ENCODE measurements at regions not wholly inside any gene's neighbourhood (a gene's known extent, or its start where the extent isn't known, plus 50 kb on each side); places are given as distances from the start of the nearest gene placed in this dataset.

DNA sequence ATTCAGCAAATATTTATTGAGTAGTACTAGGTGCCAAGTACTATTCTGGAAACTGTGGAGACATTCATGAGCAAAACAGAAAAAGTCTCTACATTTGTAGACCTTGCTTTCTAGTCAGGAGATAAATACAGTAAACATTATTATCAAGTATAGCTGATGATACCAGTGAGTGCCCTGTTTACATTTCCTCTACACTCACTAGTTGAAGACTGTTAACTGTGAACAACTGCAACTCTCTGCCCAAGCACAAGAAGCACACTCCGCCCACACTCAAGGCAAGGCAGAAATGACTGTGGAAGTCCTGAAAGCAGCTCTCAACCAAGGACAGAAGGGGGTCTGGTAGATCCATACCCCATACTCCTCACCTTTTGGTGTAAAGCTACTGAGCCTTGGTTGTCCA, 837.0 kb downstream of the DIAPH3 start:
- FAIRE-seq (no peak), DNase-seq (ENCODE audit: low read depth, low spot score) (no peak), ATAC-seq (no peak)
- CTCF ChIA-PET: no interaction called here
- POLR2A ChIA-PET: no interaction called here
- Histone ChIP-seq H3K36me3 (ENCODE audit: control insufficient read depth in 2 of 2, insufficient read depth in 2 of 2, low read length in 1 of 2) (no peaks in the 10 kb centered on the region), H3K9ac (ENCODE audit: control insufficient read depth, insufficient read depth, low read length) (no peak overlapping the region), H3K9me3 (replicated peaks; ENCODE audit: control insufficient read depth, insufficient read depth, low read length) (no peaks in the 10 kb centered on the region), H2AFZ (ENCODE audit: control insufficient read depth, low read depth, low read length) (no peak overlapping the region), H4K20me1 (ENCODE audit: control insufficient read depth, insufficient read depth) (no peaks in the 10 kb centered on the region), H3K4me3 (no peak overlapping the region), H3K27me3 (replicated peaks in 1 of 2; ENCODE audit: control insufficient read depth in 2 of 2, insufficient read depth in 2 of 2, low read length in 1 of 2) (no peaks in the 10 kb centered on the region), H3K79me2 (ENCODE audit: control insufficient read depth, insufficient read depth, low read length) (no peaks in the 10 kb centered on the region), H3K4me1 (ENCODE audit: control insufficient read depth, insufficient read depth, low read length) (no peaks in the 10 kb centered on the region), H3K4me2 (ENCODE audit: control insufficient read depth, insufficient read depth) (no peak overlapping the region), H3K27ac (ENCODE audit: control insufficient read depth, insufficient read depth) (no peak overlapping the region)
- BruUV-seq (replicated peaks): no TSS peak
- intact Hi-C loops (cut with micrococcal nuclease; ENCODE audit: unreplicated experiment): no loop called here
- RAD21 ChIA-PET (ENCODE audit: unreplicated experiment): no interaction called here
- SMC1A ChIA-PET (ENCODE audit: uncharacterized antibody, unreplicated experiment): interaction anchor here (1.4 kb wide), 1 partner anchor 9 kb away, joined by 5 read pairs; no protein-coding TSS in a partner anchor
- 7% methylated on average over 1 of the region's 1 CpG for WGBS (ENCODE audit: insufficient coverage, insufficient replicate concordance, low lambda C conversion rate, missing lambda C conversion rate)
- in situ Hi-C loops (cut with MboI): no loop called here
- TF ChIP-seq, protein P1, sequence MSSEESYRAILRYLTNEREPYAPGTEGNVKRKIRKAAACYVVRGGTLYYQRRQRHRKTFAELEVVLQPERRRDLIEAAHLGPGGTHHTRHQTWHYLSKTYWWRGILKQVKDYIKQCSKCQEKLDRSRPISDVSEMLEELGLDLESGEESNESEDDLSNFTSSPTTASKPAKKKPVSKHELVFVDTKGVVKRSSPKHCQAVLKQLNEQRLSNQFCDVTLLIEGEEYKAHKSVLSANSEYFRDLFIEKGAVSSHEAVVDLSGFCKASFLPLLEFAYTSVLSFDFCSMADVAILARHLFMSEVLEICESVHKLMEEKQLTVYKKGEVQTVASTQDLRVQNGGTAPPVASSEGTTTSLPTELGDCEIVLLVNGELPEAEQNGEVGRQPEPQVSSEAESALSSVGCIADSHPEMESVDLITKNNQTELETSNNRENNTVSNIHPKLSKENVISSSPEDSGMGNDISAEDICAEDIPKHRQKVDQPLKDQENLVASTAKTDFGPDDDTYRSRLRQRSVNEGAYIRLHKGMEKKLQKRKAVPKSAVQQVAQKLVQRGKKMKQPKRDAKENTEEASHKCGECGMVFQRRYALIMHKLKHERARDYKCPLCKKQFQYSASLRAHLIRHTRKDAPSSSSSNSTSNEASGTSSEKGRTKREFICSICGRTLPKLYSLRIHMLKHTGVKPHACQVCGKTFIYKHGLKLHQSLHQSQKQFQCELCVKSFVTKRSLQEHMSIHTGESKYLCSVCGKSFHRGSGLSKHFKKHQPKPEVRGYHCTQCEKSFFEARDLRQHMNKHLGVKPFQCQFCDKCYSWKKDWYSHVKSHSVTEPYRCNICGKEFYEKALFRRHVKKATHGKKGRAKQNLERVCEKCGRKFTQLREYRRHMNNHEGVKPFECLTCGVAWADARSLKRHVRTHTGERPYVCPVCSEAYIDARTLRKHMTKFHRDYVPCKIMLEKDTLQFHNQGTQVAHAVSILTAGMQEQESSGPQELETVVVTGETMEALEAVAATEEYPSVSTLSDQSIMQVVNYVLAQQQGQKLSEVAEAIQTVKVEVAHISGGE (CRISPR knock-in tag; IDR thresholded peaks at IDR 0.05): no peak
- TF ChIP-seq BRCA1 (IDR thresholded peaks at IDR 0.05; ENCODE audit: low read depth, low read length): no peak
- TF ChIP-seq, protein P2, sequence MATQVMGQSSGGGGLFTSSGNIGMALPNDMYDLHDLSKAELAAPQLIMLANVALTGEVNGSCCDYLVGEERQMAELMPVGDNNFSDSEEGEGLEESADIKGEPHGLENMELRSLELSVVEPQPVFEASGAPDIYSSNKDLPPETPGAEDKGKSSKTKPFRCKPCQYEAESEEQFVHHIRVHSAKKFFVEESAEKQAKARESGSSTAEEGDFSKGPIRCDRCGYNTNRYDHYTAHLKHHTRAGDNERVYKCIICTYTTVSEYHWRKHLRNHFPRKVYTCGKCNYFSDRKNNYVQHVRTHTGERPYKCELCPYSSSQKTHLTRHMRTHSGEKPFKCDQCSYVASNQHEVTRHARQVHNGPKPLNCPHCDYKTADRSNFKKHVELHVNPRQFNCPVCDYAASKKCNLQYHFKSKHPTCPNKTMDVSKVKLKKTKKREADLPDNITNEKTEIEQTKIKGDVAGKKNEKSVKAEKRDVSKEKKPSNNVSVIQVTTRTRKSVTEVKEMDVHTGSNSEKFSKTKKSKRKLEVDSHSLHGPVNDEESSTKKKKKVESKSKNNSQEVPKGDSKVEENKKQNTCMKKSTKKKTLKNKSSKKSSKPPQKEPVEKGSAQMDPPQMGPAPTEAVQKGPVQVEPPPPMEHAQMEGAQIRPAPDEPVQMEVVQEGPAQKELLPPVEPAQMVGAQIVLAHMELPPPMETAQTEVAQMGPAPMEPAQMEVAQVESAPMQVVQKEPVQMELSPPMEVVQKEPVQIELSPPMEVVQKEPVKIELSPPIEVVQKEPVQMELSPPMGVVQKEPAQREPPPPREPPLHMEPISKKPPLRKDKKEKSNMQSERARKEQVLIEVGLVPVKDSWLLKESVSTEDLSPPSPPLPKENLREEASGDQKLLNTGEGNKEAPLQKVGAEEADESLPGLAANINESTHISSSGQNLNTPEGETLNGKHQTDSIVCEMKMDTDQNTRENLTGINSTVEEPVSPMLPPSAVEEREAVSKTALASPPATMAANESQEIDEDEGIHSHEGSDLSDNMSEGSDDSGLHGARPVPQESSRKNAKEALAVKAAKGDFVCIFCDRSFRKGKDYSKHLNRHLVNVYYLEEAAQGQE (IDR thresholded peaks at IDR 0.05; ENCODE audit: low read depth, low read length): no peak
- no peak for TF ChIP-seq POLR2AphosphoS5 (IDR thresholded peaks at IDR 0.05; ENCODE audit: low read length)
- no peak for TF ChIP-seq RAD51 (IDR thresholded peaks at IDR 0.05)
- TF ChIP-seq, protein P3, sequence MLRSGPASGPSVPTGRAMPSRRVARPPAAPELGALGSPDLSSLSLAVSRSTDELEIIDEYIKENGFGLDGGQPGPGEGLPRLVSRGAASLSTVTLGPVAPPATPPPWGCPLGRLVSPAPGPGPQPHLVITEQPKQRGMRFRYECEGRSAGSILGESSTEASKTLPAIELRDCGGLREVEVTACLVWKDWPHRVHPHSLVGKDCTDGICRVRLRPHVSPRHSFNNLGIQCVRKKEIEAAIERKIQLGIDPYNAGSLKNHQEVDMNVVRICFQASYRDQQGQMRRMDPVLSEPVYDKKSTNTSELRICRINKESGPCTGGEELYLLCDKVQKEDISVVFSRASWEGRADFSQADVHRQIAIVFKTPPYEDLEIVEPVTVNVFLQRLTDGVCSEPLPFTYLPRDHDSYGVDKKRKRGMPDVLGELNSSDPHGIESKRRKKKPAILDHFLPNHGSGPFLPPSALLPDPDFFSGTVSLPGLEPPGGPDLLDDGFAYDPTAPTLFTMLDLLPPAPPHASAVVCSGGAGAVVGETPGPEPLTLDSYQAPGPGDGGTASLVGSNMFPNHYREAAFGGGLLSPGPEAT (IDR thresholded peaks at IDR 0.05; ENCODE audit: low read depth): no peak
- no peak for TF ChIP-seq MXI1 (IDR thresholded peaks at IDR 0.05; ENCODE audit: low read depth, low read length)
- TF ChIP-seq KAT2A (conservative IDR thresholded peaks at IDR 0.05; ENCODE audit: control insufficient read depth, low read depth, low read length): no peak
- TF ChIP-seq CEBPB (IDR thresholded peaks at IDR 0.05; ENCODE audit: borderline replicate concordance in 1 of 2, low read depth in 2 of 2, low read length in 2 of 2): no peak
- TF ChIP-seq TBL1XR1 (IDR thresholded peaks at IDR 0.05; ENCODE audit: low read depth, low read length): no peak
- no peak for TF ChIP-seq DPF2 (IDR thresholded peaks at IDR 0.05)
- TF ChIP-seq TAF1 (IDR thresholded peaks at IDR 0.05; ENCODE audit: borderline replicate concordance, low read depth, low read length): no peak
- no peak for TF ChIP-seq NRF1 (conservative IDR thresholded peaks at IDR 0.05; ENCODE audit: low read depth, low read length)
- TF ChIP-seq WRNIP1 (IDR thresholded peaks at IDR 0.05; ENCODE audit: borderline replicate concordance, low read depth, low read length): no peak
